ENCODE measurements at regions not wholly inside any gene's neighbourhood (a gene's known extent, or its start where the extent isn't known, plus 50 kb on each side); places are given as distances from the start of the nearest gene placed in this dataset.

DNA sequence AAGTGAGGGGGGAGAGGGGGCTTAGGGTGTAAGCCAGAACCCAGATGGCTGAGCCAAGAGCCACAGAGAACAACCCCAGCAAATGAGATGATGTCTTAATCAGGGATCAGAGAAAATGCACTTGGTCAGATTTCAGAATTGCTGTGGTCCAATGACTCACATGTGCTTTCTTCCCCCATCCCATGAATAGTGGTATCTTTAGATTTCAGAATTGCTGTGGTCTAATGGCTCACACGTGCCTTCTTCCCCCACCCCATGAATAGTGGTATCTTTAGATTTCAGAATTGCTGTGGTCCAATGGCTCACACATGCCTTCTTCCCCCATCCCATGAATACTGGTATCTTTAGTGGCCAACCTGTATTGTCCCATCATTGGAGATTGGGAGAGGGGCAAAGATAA, 59.9 kb downstream of the IRX2 start:
- Histone ChIP-seq H3K27me3 (ENCODE audit: insufficient read depth) (no peaks in the 10 kb centered on the region), H3K4me2 (no peak overlapping the region), H3K27ac (ENCODE audit: low read depth) (no peak overlapping the region), H3K4me1 (ENCODE audit: insufficient read depth) (no peaks in the 10 kb centered on the region), H3K9me2 (ENCODE audit: insufficient read depth) (no peaks in the 10 kb centered on the region), H3K4me3 (no peak overlapping the region), H3K79me2 (replicated peaks; ENCODE audit: insufficient read depth) (no peaks in the 10 kb centered on the region), H3F3A (replicated peaks; ENCODE audit: low read depth) (no peaks in the 10 kb centered on the region), H4K20me1 (replicated peaks; ENCODE audit: insufficient read depth) (no peaks in the 10 kb centered on the region), H3K36me3 (ENCODE audit: insufficient read depth) (no peaks in the 10 kb centered on the region), H2AFZ (no peak overlapping the region)
- Mint-ChIP-seq H3K9me3 (peaks cover 27% of the 10 kb centered on the region), H3K27me3 (ENCODE audit: insufficient read depth, low read depth, poor library complexity) (peaks cover 6% of the 10 kb centered on the region), H3K4me3 (no peak overlapping the region), H3K27ac (no peak overlapping the region), H3K4me1 (peaks cover under 1% of the 10 kb centered on the region; the same call in 1 of the 3 replicates), H3K36me3 (ENCODE audit: low read depth) (no peaks in the 10 kb centered on the region)
- TF ChIP-seq ZNF331 (CRISPR knock-in tag; IDR thresholded peaks at IDR 0.05; ENCODE audit: low read depth) (no peak), NANOG (IDR thresholded peaks at IDR 0.05; ENCODE audit: borderline replicate concordance) (no peak), EZH2 (IDR thresholded peaks at IDR 0.05; ENCODE audit: low read depth, unreplicated experiment) (no peak), POLR2AphosphoS5 (IDR thresholded peaks at IDR 0.05; ENCODE audit: low read depth) (no peak), EZH2phosphoT487 (IDR thresholded peaks at IDR 0.05; ENCODE audit: unreplicated experiment) (no peak), CREB1 (CRISPR knock-in tag; IDR thresholded peaks at IDR 0.05; ENCODE audit: low read depth) (no peak), JUNB (IDR thresholded peaks at IDR 0.05; ENCODE audit: unreplicated experiment) (no peak), ZNF114 (CRISPR knock-in tag; IDR thresholded peaks at IDR 0.05) (no peak), STAT1 (IDR thresholded peaks at IDR 0.05; ENCODE audit: unreplicated experiment) (no peak)
- TF ChIP-seq, protein P1, sequence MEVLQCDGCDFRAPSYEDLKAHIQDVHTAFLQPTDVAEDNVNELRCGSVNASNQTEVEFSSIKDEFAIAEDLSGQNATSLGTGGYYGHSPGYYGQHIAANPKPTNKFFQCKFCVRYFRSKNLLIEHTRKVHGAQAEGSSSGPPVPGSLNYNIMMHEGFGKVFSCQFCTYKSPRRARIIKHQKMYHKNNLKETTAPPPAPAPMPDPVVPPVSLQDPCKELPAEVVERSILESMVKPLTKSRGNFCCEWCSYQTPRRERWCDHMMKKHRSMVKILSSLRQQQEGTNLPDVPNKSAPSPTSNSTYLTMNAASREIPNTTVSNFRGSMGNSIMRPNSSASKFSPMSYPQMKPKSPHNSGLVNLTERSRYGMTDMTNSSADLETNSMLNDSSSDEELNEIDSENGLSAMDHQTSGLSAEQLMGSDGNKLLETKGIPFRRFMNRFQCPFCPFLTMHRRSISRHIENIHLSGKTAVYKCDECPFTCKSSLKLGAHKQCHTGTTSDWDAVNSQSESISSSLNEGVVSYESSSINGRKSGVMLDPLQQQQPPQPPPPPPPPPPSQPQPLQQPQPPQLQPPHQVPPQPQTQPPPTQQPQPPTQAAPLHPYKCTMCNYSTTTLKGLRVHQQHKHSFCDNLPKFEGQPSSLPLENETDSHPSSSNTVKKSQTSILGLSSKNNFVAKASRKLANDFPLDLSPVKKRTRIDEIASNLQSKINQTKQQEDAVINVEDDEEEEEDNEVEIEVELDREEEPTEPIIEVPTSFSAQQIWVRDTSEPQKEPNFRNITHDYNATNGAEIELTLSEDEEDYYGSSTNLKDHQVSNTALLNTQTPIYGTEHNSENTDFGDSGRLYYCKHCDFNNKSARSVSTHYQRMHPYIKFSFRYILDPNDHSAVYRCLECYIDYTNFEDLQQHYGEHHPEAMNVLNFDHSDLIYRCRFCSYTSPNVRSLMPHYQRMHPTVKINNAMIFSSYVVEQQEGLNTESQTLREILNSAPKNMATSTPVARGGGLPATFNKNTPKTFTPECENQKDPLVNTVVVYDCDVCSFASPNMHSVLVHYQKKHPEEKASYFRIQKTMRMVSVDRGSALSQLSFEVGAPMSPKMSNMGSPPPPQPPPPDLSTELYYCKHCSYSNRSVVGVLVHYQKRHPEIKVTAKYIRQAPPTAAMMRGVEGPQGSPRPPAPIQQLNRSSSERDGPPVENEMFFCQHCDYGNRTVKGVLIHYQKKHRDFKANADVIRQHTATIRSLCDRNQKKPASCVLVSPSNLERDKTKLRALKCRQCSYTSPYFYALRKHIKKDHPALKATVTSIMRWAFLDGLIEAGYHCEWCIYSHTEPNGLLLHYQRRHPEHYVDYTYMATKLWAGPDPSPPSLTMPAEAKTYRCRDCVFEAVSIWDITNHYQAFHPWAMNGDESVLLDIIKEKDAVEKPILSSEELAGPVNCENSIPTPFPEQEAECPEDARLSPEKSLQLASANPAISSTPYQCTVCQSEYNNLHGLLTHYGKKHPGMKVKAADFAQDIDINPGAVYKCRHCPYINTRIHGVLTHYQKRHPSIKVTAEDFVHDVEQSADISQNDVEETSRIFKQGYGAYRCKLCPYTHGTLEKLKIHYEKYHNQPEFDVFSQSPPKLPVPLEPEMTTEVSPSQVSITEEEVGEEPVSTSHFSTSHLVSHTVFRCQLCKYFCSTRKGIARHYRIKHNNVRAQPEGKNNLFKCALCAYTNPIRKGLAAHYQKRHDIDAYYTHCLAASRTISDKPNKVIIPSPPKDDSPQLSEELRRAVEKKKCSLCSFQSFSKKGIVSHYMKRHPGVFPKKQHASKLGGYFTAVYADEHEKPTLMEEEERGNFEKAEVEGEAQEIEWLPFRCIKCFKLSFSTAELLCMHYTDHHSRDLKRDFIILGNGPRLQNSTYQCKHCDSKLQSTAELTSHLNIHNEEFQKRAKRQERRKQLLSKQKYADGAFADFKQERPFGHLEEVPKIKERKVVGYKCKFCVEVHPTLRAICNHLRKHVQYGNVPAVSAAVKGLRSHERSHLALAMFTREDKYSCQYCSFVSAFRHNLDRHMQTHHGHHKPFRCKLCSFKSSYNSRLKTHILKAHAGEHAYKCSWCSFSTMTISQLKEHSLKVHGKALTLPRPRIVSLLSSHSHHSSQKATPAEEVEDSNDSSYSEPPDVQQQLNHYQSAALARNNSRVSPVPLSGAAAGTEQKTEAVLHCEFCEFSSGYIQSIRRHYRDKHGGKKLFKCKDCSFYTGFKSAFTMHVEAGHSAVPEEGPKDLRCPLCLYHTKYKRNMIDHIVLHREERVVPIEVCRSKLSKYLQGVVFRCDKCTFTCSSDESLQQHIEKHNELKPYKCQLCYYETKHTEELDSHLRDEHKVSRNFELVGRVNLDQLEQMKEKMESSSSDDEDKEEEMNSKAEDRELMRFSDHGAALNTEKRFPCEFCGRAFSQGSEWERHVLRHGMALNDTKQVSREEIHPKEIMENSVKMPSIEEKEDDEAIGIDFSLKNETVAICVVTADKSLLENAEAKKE (CRISPR knock-in tag; IDR thresholded peaks at IDR 0.05), result no peak
- TF ChIP-seq, protein P2, sequence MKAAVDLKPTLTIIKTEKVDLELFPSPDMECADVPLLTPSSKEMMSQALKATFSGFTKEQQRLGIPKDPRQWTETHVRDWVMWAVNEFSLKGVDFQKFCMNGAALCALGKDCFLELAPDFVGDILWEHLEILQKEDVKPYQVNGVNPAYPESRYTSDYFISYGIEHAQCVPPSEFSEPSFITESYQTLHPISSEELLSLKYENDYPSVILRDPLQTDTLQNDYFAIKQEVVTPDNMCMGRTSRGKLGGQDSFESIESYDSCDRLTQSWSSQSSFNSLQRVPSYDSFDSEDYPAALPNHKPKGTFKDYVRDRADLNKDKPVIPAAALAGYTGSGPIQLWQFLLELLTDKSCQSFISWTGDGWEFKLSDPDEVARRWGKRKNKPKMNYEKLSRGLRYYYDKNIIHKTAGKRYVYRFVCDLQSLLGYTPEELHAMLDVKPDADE (IDR thresholded peaks at IDR 0.05), result no peak
- TF ChIP-seq, protein P3, sequence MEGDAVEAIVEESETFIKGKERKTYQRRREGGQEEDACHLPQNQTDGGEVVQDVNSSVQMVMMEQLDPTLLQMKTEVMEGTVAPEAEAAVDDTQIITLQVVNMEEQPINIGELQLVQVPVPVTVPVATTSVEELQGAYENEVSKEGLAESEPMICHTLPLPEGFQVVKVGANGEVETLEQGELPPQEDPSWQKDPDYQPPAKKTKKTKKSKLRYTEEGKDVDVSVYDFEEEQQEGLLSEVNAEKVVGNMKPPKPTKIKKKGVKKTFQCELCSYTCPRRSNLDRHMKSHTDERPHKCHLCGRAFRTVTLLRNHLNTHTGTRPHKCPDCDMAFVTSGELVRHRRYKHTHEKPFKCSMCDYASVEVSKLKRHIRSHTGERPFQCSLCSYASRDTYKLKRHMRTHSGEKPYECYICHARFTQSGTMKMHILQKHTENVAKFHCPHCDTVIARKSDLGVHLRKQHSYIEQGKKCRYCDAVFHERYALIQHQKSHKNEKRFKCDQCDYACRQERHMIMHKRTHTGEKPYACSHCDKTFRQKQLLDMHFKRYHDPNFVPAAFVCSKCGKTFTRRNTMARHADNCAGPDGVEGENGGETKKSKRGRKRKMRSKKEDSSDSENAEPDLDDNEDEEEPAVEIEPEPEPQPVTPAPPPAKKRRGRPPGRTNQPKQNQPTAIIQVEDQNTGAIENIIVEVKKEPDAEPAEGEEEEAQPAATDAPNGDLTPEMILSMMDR (conservative IDR thresholded peaks at IDR 0.05; ENCODE audit: low read depth in 2 of 2), result no peak
- TF ChIP-seq, protein P4, sequence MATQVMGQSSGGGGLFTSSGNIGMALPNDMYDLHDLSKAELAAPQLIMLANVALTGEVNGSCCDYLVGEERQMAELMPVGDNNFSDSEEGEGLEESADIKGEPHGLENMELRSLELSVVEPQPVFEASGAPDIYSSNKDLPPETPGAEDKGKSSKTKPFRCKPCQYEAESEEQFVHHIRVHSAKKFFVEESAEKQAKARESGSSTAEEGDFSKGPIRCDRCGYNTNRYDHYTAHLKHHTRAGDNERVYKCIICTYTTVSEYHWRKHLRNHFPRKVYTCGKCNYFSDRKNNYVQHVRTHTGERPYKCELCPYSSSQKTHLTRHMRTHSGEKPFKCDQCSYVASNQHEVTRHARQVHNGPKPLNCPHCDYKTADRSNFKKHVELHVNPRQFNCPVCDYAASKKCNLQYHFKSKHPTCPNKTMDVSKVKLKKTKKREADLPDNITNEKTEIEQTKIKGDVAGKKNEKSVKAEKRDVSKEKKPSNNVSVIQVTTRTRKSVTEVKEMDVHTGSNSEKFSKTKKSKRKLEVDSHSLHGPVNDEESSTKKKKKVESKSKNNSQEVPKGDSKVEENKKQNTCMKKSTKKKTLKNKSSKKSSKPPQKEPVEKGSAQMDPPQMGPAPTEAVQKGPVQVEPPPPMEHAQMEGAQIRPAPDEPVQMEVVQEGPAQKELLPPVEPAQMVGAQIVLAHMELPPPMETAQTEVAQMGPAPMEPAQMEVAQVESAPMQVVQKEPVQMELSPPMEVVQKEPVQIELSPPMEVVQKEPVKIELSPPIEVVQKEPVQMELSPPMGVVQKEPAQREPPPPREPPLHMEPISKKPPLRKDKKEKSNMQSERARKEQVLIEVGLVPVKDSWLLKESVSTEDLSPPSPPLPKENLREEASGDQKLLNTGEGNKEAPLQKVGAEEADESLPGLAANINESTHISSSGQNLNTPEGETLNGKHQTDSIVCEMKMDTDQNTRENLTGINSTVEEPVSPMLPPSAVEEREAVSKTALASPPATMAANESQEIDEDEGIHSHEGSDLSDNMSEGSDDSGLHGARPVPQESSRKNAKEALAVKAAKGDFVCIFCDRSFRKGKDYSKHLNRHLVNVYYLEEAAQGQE (IDR thresholded peaks at IDR 0.05; ENCODE audit: unreplicated experiment), result no peak
- DNase-seq (ENCODE audit: low spot score), result no peak
- no peak for ATAC-seq

All from GM23338 (cell line).